ENCODE measurements at regions not wholly inside any gene's neighbourhood (a gene's known extent, or its start where the extent isn't known, plus 50 kb on each side); places are given as distances from the start of the nearest gene placed in this dataset.

DNA sequence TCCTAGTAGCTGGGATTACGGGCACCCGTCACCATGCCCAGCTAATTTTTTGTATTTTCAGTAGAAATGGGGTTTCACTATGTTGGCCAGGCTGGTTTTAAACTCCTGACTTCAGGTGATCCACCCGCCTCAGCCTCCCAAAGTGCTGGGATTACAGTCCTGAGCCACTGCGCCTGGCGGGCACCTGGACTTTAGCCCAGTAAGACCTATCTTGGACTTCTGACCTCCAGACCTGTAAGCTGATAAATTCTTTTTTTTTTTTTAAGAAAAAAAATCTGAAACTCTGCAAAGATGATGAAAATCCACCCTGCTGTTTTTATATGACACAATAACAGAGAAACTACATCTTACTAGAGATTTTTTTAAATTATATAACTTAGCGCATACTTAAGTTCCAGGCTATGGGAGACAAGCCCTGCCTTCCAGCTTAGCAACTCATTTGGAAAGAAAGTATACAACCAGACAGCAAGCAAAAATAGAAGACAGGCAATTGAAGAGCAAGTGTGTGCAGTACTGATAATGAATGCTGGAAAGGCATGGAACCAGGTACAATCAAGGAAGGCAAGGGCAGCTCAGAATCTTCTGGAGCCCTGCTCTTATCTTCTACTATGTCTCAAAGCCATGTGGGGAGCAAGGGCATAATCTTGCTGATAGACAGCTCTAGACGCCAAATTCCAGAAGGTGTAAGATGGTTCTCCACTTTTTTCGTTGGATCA lies 104.2 kb downstream of the CD83 start:
- no peaks in the 10 kb centered on the region for H3K36me3 ChIP-seq (ENCODE audit: control insufficient read depth, insufficient read depth, low read length)
- in situ Hi-C loops (cut with HindIII; ENCODE audit: low pct_unique_long_range_greater_than_20kb, low sequenced_read_pairs) (no loop called here), intact Hi-C loops (cut with micrococcal nuclease; ENCODE audit: unreplicated experiment) (no loop called here)
- TF ChIP-seq, protein P1, sequence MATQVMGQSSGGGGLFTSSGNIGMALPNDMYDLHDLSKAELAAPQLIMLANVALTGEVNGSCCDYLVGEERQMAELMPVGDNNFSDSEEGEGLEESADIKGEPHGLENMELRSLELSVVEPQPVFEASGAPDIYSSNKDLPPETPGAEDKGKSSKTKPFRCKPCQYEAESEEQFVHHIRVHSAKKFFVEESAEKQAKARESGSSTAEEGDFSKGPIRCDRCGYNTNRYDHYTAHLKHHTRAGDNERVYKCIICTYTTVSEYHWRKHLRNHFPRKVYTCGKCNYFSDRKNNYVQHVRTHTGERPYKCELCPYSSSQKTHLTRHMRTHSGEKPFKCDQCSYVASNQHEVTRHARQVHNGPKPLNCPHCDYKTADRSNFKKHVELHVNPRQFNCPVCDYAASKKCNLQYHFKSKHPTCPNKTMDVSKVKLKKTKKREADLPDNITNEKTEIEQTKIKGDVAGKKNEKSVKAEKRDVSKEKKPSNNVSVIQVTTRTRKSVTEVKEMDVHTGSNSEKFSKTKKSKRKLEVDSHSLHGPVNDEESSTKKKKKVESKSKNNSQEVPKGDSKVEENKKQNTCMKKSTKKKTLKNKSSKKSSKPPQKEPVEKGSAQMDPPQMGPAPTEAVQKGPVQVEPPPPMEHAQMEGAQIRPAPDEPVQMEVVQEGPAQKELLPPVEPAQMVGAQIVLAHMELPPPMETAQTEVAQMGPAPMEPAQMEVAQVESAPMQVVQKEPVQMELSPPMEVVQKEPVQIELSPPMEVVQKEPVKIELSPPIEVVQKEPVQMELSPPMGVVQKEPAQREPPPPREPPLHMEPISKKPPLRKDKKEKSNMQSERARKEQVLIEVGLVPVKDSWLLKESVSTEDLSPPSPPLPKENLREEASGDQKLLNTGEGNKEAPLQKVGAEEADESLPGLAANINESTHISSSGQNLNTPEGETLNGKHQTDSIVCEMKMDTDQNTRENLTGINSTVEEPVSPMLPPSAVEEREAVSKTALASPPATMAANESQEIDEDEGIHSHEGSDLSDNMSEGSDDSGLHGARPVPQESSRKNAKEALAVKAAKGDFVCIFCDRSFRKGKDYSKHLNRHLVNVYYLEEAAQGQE (IDR thresholded peaks at IDR 0.05; ENCODE audit: insufficient read depth in 1 of 2, low read depth in 2 of 2, low read length in 1 of 2) = no peak
- TF ChIP-seq, protein P2, sequence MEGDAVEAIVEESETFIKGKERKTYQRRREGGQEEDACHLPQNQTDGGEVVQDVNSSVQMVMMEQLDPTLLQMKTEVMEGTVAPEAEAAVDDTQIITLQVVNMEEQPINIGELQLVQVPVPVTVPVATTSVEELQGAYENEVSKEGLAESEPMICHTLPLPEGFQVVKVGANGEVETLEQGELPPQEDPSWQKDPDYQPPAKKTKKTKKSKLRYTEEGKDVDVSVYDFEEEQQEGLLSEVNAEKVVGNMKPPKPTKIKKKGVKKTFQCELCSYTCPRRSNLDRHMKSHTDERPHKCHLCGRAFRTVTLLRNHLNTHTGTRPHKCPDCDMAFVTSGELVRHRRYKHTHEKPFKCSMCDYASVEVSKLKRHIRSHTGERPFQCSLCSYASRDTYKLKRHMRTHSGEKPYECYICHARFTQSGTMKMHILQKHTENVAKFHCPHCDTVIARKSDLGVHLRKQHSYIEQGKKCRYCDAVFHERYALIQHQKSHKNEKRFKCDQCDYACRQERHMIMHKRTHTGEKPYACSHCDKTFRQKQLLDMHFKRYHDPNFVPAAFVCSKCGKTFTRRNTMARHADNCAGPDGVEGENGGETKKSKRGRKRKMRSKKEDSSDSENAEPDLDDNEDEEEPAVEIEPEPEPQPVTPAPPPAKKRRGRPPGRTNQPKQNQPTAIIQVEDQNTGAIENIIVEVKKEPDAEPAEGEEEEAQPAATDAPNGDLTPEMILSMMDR (IDR thresholded peaks at IDR 0.05) = no peak
- no peak for TF ChIP-seq TCF7L2 (IDR thresholded peaks at IDR 0.05; ENCODE audit: low read depth, low read length)
- H3K4me1 ChIP-seq (ENCODE audit: control insufficient read depth, insufficient read depth, low read length) = no peaks in the 10 kb centered on the region
- no TSS peak for BruUV-seq (replicated peaks)
- no peak overlapping the region for H3K4me3 ChIP-seq (ENCODE audit: low read depth in 2 of 2, low read length in 2 of 2)
- DNase-seq (ENCODE audit: low read depth, low spot score) (no peak), ATAC-seq (no peak)
- H3K9me3 ChIP-seq (ENCODE audit: control insufficient read depth, insufficient read depth, low read depth, low read length) = no peaks in the 10 kb centered on the region
- peaks cover 2% of the 10 kb centered on the region for H3K27me3 ChIP-seq (ENCODE audit: control insufficient read depth, insufficient read depth, low read length)
- H3K27ac ChIP-seq (ENCODE audit: low read length) = no peak overlapping the region
- ChIA-PET CTCF (interaction anchor here (0.6 kb wide), 1 partner anchor 26 kb away, joined by 7 read pairs; no protein-coding TSS in a partner anchor), POLR2A (no interaction called here)

DNA sequence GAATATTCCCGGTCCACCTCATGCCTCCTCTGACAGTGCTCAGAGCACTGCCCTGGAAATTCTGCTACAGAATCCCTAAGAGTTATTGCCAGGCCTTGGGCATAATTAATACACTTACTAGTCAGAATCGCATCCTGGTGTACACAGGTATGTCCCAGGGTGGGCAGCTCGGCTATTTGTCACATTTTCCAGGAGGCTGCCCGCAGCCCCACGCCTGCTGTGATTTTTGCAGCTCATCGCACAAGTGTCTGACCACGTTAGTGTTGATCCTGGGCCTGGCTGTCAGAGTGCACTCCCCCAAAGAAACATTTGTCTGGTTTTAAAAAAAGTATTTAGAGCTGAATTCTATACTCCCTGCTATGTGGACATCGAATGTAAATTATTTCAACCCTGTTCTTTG lies 105.4 kb downstream of the CD83 start:
- Histone ChIP-seq H3K27ac (ENCODE audit: low read length) (no peak overlapping the region), H3K4me3 (ENCODE audit: low read depth in 2 of 2, low read length in 2 of 2) (no peak overlapping the region), H3K4me1 (ENCODE audit: control insufficient read depth, insufficient read depth, low read length) (no peaks in the 10 kb centered on the region), H3K9me3 (ENCODE audit: control insufficient read depth, insufficient read depth, low read depth, low read length) (no peaks in the 10 kb centered on the region), H3K36me3 (ENCODE audit: control insufficient read depth, insufficient read depth, low read length) (no peaks in the 10 kb centered on the region), H3K27me3 (ENCODE audit: control insufficient read depth, insufficient read depth, low read length) (peaks cover 2% of the 10 kb centered on the region)
- DNase-seq (ENCODE audit: low read depth, low spot score) (no peak), ATAC-seq (no peak)
- intact Hi-C loops (cut with micrococcal nuclease; ENCODE audit: unreplicated experiment) = no loop called here
- ChIA-PET CTCF (no interaction called here), POLR2A (no interaction called here)
- in situ Hi-C loops (cut with HindIII; ENCODE audit: low pct_unique_long_range_greater_than_20kb, low sequenced_read_pairs) = no loop called here
- TF ChIP-seq TCF7L2 (IDR thresholded peaks at IDR 0.05; ENCODE audit: low read depth, low read length) = no peak
- TF ChIP-seq POLR2AphosphoS5 (IDR thresholded peaks at IDR 0.05; ENCODE audit: low read depth, low read length) = no peak
- TF ChIP-seq, protein P2 (IDR thresholded peaks at IDR 0.05) = no peak
- TF ChIP-seq SIN3A (IDR thresholded peaks at IDR 0.05; ENCODE audit: borderline replicate concordance, insufficient read depth, low read depth, low read length) = no peak
- TF ChIP-seq, protein P1 (IDR thresholded peaks at IDR 0.05; ENCODE audit: insufficient read depth in 1 of 2, low read depth in 2 of 2, low read length in 1 of 2) = no peak
- no TSS peak for BruUV-seq (replicated peaks)
